B cell (primary cell): ENCODE measurements at regions not wholly inside any gene's neighbourhood (a gene's known extent, or its start where the extent isn't known, plus 50 kb on each side); places are given as distances from the start of the nearest gene placed in this dataset.

Experiments
- ATAC-seq: fragments of 200-7000 bp; cut with Tn5 transposase; one replicate; pipeline ENCODE4 v1.10.0; 2021; ENCODE audit warnings: low read depth, mild to moderate bottlenecking, moderate number of reproducible peaks, moderate library complexity
- CTCF ChIA-PET: fragments of 350-600 bp; sonication (Branson Sonifier 250); formaldehyde crosslinking; loops from one replicate; lab custom pipeline; 2021; ENCODE audit warnings: antibody characterized with exemption, inconsistent platforms; lab: Charles Lee
- POLR2A ChIA-PET: fragments of 350-600 bp; sonication (Branson Sonifier 250); formaldehyde crosslinking; loops from one replicate; lab custom pipeline; 2021; ENCODE audit warnings: antibody characterized with exemption; lab: Charles Lee
- DNase-seq: peaks from one replicate; pipeline ENCODE4 v3.0.0; 2013
- H2AFZ ChIP-seq: 2 replicates; pipeline ENCODE4 v1.6.1; 2012; ENCODE audit warnings: mild to moderate bottlenecking, low read depth, low read length; ENCODE audit not compliant: insufficient read depth, poor library complexity, severe bottlenecking
- H3K27ac ChIP-seq, 2 donors: 1 replicate in 1 of 2; 2 replicates in 1 of 2; pipeline ENCODE4 v1.5.1; 2012 to 2013; ENCODE audit warnings: low read length in 2 of 2, mild to moderate bottlenecking in 2 of 2, moderate library complexity in 1 of 2
- H3K27me3 ChIP-seq, 4 experiments: fragments of 200-600 bp in 1 of 4; sonication (generic) in 1 of 4; replicated peaks in 1 of 4; 1 replicate in 2 of 4; 2 replicates in 2 of 4; pipeline versions ENCODE4 v1.6.1 to v1.7.0; 2013 to 2016; ENCODE audit warnings: low read length in 3 of 4, mild to moderate bottlenecking in 2 of 4, mixed read lengths in 1 of 4, moderate library complexity in 1 of 4; ENCODE audit not compliant: insufficient read depth in 4 of 4, control insufficient read depth in 3 of 4; ENCODE audit errors: control extremely low read depth in 1 of 4
- H3K36me3 ChIP-seq, 2 experiments: replicated peaks in 1 of 2; 1 replicate in 1 of 2; 2 replicates in 1 of 2; pipeline versions ENCODE4 v1.6.1 to v1.7.1; 2013; ENCODE audit warnings: low read length in 1 of 2; ENCODE audit not compliant: insufficient read depth in 2 of 2, control insufficient read depth in 1 of 2; ENCODE audit errors: control extremely low read depth in 1 of 2, extremely low read depth in 1 of 2
- H3K4me1 ChIP-seq, 2 donors: fragments of 200-600 bp in 1 of 2; sonication (generic) in 1 of 2; 1 replicate in 1 of 2; 2 replicates in 1 of 2; pipeline versions ENCODE4 v1.5.1 to v1.6.1; 2013 to 2017; ENCODE audit warnings: low read length in 2 of 2; ENCODE audit not compliant: control insufficient read depth in 2 of 2, insufficient read depth in 2 of 2
- H3K4me2 ChIP-seq: replicated peaks from 2 replicates; pipeline ENCODE3; 2012; ENCODE audit warnings: mild to moderate bottlenecking, low read depth, low read length; ENCODE audit not compliant: poor library complexity, severe bottlenecking
- H3K4me3 ChIP-seq, 5 experiments: fragments of 200-600 bp in 1 of 5; sonication (generic) in 1 of 5; 1 replicate in 3 of 5; 2 replicates in 2 of 5; pipeline versions ENCODE4 v1.5.1 to v1.7.0; 2011 to 2016; ENCODE audit warnings: low read length in 4 of 5, mild to moderate bottlenecking in 4 of 5, low read depth in 2 of 5, control low read depth in 1 of 5, moderate library complexity in 1 of 5; ENCODE audit not compliant: insufficient read depth in 1 of 5; ENCODE audit errors: control extremely low read depth in 1 of 5, extremely low read depth in 1 of 5
- H3K79me2 ChIP-seq: fragments of 200-600 bp; sonication (generic); one replicate; pipeline ENCODE4 v1.6.0; 2016; ENCODE audit warnings: low read length; ENCODE audit not compliant: control insufficient read depth, insufficient read depth
- H3K9ac ChIP-seq: fragments of 200-600 bp; sonication (generic); 2 replicates; pipeline ENCODE4 v1.6.1; 2017; ENCODE audit warnings: mild to moderate bottlenecking, low read length, moderate library complexity
- H3K9me3 ChIP-seq, 3 donors: one replicate each; pipeline versions ENCODE4 v1.6.1 to v1.7.1; 2013; ENCODE audit warnings: low read length in 2 of 3; ENCODE audit not compliant: control insufficient read depth in 2 of 3, insufficient read depth in 1 of 3; ENCODE audit errors: control extremely low read depth in 1 of 3
- H4K20me1 ChIP-seq: 2 replicates; pipeline ENCODE4 v1.6.0; 2012; ENCODE audit warnings: mild to moderate bottlenecking, low read length; ENCODE audit not compliant: insufficient read depth, control insufficient read depth, poor library complexity, severe bottlenecking
- H3K27ac Mint-ChIP-seq: one replicate; pipeline ENCODE4 v1.8.0; 2021; ENCODE audit warnings: mixed read lengths
- H3K27me3 Mint-ChIP-seq: one replicate; pipeline ENCODE4 v1.8.0; 2021; ENCODE audit warnings: mixed read lengths
- H3K4me1 Mint-ChIP-seq: one replicate; pipeline ENCODE4 v1.8.0; 2021; ENCODE audit warnings: mixed read lengths
- H3K4me3 Mint-ChIP-seq: one replicate; pipeline ENCODE4 v1.8.0; 2021; ENCODE audit warnings: mixed read lengths
- H3K9me3 Mint-ChIP-seq: one replicate; pipeline ENCODE4 v1.8.0; 2022; ENCODE audit warnings: mixed read lengths; ENCODE audit not compliant: insufficient read depth
- EZH2 ChIP-seq: IDR thresholded peaks from 2 replicates; pipeline ENCODE4 v1.6.1; 2012; ENCODE audit warnings: borderline replicate concordance, low read depth, mild to moderate bottlenecking, moderate library complexity, low read length; ENCODE audit not compliant: insufficient read depth, poor library complexity, severe bottlenecking
- WGBS: methylation state at CpG from one replicate; pipeline ENCODE4 v1.1.5; 2013; ENCODE audit warnings: missing lambda C conversion rate; ENCODE audit not compliant: insufficient coverage; 5-methylcytosine and 5-hydroxymethylcytosine counted together
- intact Hi-C: fragments of 100-400 bp; cut with micrococcal nuclease; formaldehyde crosslinking; loops from one replicate; pipeline ENCODE4 v1.10.0; 2022
- TF ChIP-seq, protein P1 (sequence below): fragments of 200-600 bp; IDR thresholded peaks from one replicate; pipeline ENCODE4 v1.8.0; 2022; ENCODE audit warnings: antibody characterized with exemption, mild to moderate bottlenecking

GRCh38 chr9:96115836-96116235 lies 186.1 kb downstream of the HSD17B3 start:
- intact Hi-C loops = no loop called here
- H3K27ac ChIP-seq = no peak overlapping the region
- DNase-seq (no peak), ATAC-seq (no peak)
- H3K9me3 ChIP-seq = peaks cover 0 to 11% (median 0%) of the 10 kb centered on the region in 3 donors
- H3K36me3 ChIP-seq = no peaks in the 10 kb centered on the region
- H3K4me3 Mint-ChIP-seq = no peak overlapping the region
- H3K79me2 ChIP-seq = no peaks in the 10 kb centered on the region
- no peak overlapping the region for H3K4me3 ChIP-seq
- ChIA-PET POLR2A (no interaction called here), CTCF (no interaction called here)
- H3K9me3 Mint-ChIP-seq = peaks cover 5% of the 10 kb centered on the region
- H3K27me3 Mint-ChIP-seq = peaks cover 45% of the 10 kb centered on the region
- H3K4me1 Mint-ChIP-seq = no peaks in the 10 kb centered on the region
- H3K4me1 ChIP-seq = no peaks in the 10 kb centered on the region
- no peak for TF ChIP-seq EZH2
- TF ChIP-seq, protein P1, sequence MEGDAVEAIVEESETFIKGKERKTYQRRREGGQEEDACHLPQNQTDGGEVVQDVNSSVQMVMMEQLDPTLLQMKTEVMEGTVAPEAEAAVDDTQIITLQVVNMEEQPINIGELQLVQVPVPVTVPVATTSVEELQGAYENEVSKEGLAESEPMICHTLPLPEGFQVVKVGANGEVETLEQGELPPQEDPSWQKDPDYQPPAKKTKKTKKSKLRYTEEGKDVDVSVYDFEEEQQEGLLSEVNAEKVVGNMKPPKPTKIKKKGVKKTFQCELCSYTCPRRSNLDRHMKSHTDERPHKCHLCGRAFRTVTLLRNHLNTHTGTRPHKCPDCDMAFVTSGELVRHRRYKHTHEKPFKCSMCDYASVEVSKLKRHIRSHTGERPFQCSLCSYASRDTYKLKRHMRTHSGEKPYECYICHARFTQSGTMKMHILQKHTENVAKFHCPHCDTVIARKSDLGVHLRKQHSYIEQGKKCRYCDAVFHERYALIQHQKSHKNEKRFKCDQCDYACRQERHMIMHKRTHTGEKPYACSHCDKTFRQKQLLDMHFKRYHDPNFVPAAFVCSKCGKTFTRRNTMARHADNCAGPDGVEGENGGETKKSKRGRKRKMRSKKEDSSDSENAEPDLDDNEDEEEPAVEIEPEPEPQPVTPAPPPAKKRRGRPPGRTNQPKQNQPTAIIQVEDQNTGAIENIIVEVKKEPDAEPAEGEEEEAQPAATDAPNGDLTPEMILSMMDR = no peak
- H4K20me1 ChIP-seq = no peaks in the 10 kb centered on the region
- no peak overlapping the region for H3K4me2 ChIP-seq
- no peak overlapping the region for H2AFZ ChIP-seq
- peaks cover 0 to 3% (median 0%) of the 10 kb centered on the region in 4 experiments for H3K27me3 ChIP-seq
- no peak overlapping the region for H3K9ac ChIP-seq
- 90% methylated on average over 4 of the region's 4 CpGs for WGBS
- no peak overlapping the region for H3K27ac Mint-ChIP-seq

GRCh38 chr9:96113032-96113431 lies 188.9 kb downstream of the HSD17B3 start:
- H3K4me3 ChIP-seq = no peak overlapping the region
- H3K9me3 ChIP-seq = no peaks in the 10 kb centered on the region
- intact Hi-C loops = no loop called here
- H3K4me1 ChIP-seq = no peaks in the 10 kb centered on the region
- H3K27me3 ChIP-seq = peaks cover 0 to 3% (median 0%) of the 10 kb centered on the region in 4 experiments
- no peak overlapping the region for H2AFZ ChIP-seq
- H3K9me3 Mint-ChIP-seq = no peaks in the 10 kb centered on the region
- no peak for ATAC-seq
- no peak overlapping the region for H3K9ac ChIP-seq
- no peak overlapping the region for H3K4me2 ChIP-seq
- no peak overlapping the region for H3K27ac Mint-ChIP-seq
- no peak overlapping the region for H3K27ac ChIP-seq
- no peak overlapping the region for H3K4me3 Mint-ChIP-seq
- CTCF ChIA-PET = no interaction called here
- H4K20me1 ChIP-seq = no peaks in the 10 kb centered on the region
- H3K79me2 ChIP-seq = no peaks in the 10 kb centered on the region
- POLR2A ChIA-PET = no interaction called here
- H3K36me3 ChIP-seq = no peaks in the 10 kb centered on the region
- TF ChIP-seq EZH2 = no peak
- TF ChIP-seq, protein P1 = no peak
- no peaks in the 10 kb centered on the region for H3K4me1 Mint-ChIP-seq
- H3K27me3 Mint-ChIP-seq = peaks cover 54% of the 10 kb centered on the region
- no peak for DNase-seq
- WGBS = 85% methylated on average over 3 of the region's 3 CpGs
